SK-N-SH (cell line): ENCODE measurements at regions not wholly inside any gene's neighbourhood (a gene's known extent, or its start where the extent isn't known, plus 50 kb on each side); places are given as distances from the start of the nearest gene placed in this dataset.

Experiments
- EP300 ChIP-seq, 2 experiments: IDR thresholded peaks; 2 replicates each; pipeline versions ENCODE4 v1.4.0 to v1.6.1; 2012; ENCODE audit warnings: borderline replicate concordance in 1 of 2, low read depth in 1 of 2, low read length in 1 of 2
- EZH2phosphoT487 ChIP-seq: fragments of 200-600 bp; sonication (generic); IDR thresholded peaks from 2 replicates; pipeline ENCODE4 v1.6.1; 2017; ENCODE audit warnings: low read depth, mixed run types, mild to moderate bottlenecking, antibody characterized with exemption, moderate library complexity, borderline replicate concordance
- GABPA ChIP-seq: IDR thresholded peaks from 2 replicates; pipeline ENCODE4 v1.4.0; 2012; ENCODE audit warnings: low read depth, mild to moderate bottlenecking
- JUND ChIP-seq: IDR thresholded peaks from 2 replicates; pipeline ENCODE4 v1.4.0; 2012
- MXI1 ChIP-seq: IDR thresholded peaks from 2 replicates; pipeline ENCODE4 v1.6.1; 2012; ENCODE audit warnings: mild to moderate bottlenecking, low read depth, low read length, improper control_type of control experiment
- POLR2AphosphoS5 ChIP-seq: IDR thresholded peaks from 2 replicates; pipeline ENCODE4 v1.6.1; 2012; ENCODE audit warnings: low read depth, low read length
- RAD21 ChIP-seq: IDR thresholded peaks from 2 replicates; pipeline ENCODE4 v1.6.1; 2012; ENCODE audit warnings: mild to moderate bottlenecking, low read length
- RXRA ChIP-seq: IDR thresholded peaks from 2 replicates; pipeline ENCODE4 v1.4.0; 2012; ENCODE audit warnings: low read depth, mild to moderate bottlenecking, borderline replicate concordance
- SIN3A ChIP-seq: IDR thresholded peaks from 2 replicates; pipeline ENCODE4 v1.6.1; 2012; ENCODE audit warnings: low read depth, mild to moderate bottlenecking, low read length, moderate library complexity, borderline replicate concordance
- SMC3 ChIP-seq: IDR thresholded peaks from 2 replicates; pipeline ENCODE4 v1.6.1; 2012; ENCODE audit warnings: low read depth, low read length, improper control_type of control experiment
- TEAD4 ChIP-seq: IDR thresholded peaks from 2 replicates; pipeline ENCODE4 v1.4.0; 2012; ENCODE audit warnings: mild to moderate bottlenecking, borderline replicate concordance; ENCODE audit not compliant: insufficient read depth
- TF ChIP-seq, protein P1 (sequence below): fragments of 200-600 bp; sonication (generic); IDR thresholded peaks from 2 replicates; pipeline ENCODE4 v1.6.1; 2017; ENCODE audit warnings: antibody characterized with exemption, mild to moderate bottlenecking, moderate library complexity

DNA sequence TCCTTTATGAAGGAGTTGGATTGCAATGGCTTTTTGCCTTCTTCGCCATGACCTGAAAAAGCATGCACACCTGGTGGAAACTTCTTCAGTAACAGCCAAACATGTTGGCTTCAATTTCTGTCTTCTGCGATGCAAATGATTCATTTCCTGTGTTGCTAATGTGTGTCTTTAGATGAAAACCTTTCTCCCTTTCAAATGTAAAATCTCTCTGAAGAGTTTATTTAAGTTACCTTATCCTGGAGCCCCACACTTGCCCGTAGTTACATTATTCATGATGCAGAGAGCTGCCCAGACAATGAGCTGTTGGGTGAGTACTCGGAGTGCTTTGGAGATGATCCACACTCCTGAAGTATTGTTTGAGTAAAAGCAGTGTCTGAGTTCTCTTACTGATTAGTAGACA, 1100.9 kb downstream of the RPA4 start:
- TF ChIP-seq, protein P1, sequence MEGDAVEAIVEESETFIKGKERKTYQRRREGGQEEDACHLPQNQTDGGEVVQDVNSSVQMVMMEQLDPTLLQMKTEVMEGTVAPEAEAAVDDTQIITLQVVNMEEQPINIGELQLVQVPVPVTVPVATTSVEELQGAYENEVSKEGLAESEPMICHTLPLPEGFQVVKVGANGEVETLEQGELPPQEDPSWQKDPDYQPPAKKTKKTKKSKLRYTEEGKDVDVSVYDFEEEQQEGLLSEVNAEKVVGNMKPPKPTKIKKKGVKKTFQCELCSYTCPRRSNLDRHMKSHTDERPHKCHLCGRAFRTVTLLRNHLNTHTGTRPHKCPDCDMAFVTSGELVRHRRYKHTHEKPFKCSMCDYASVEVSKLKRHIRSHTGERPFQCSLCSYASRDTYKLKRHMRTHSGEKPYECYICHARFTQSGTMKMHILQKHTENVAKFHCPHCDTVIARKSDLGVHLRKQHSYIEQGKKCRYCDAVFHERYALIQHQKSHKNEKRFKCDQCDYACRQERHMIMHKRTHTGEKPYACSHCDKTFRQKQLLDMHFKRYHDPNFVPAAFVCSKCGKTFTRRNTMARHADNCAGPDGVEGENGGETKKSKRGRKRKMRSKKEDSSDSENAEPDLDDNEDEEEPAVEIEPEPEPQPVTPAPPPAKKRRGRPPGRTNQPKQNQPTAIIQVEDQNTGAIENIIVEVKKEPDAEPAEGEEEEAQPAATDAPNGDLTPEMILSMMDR: no peak
- TF ChIP-seq SIN3A (no peak), TEAD4 (no peak), RAD21 (no peak), EP300 (IDR thresholded peaks at IDR 0.05; ENCODE audit: borderline replicate concordance in 1 of 2, low read depth in 1 of 2, low read length in 1 of 2) (no peak), GABPA (no peak), SMC3 (no peak), RXRA (no peak), POLR2AphosphoS5 (no peak), EZH2phosphoT487 (no peak), MXI1 (no peak), JUND (no peak)
